ENCODE measurements at regions not wholly inside any gene's neighbourhood (a gene's known extent, or its start where the extent isn't known, plus 50 kb on each side); places are given as distances from the start of the nearest gene placed in this dataset.

- no peak for DNase-seq
Measured at GRCh38 chr4:115729739-115730266, 616.4 kb upstream of the NDST4 start.

GRCh38 chr4:115723621-115724020 lies 610.2 kb upstream of the NDST4 start:
- DNase-seq: no peak

- no peak for DNase-seq
Measured at GRCh38 chr4:115720611-115721010, 607.2 kb upstream of the NDST4 start.

GRCh38 chr4:115711575-115711974 lies 598.2 kb upstream of the NDST4 start:
- no peak for DNase-seq

- no peak for DNase-seq
Measured at GRCh38 chr4:115688961-115689360, 575.5 kb upstream of the NDST4 start.

- DNase-seq: no peak
Measured at GRCh38 chr4:115687052-115687755, 573.8 kb upstream of the NDST4 start.

- DNase-seq: no peak
Measured at GRCh38 chr4:115678425-115678941, 565.1 kb upstream of the NDST4 start.

- DNase-seq: no peak
Measured at GRCh38 chr4:115675719-115676118, 562.3 kb upstream of the NDST4 start.

- DNase-seq: no peak
Measured at GRCh38 chr4:115674485-115674884, 561.1 kb upstream of the NDST4 start.

GRCh38 chr4:115671581-115671980 lies 558.2 kb upstream of the NDST4 start:
- DNase-seq: no peak

- no peak for DNase-seq
Measured at GRCh38 chr4:115670930-115671329, 557.5 kb upstream of the NDST4 start.

GRCh38 chr4:115668396-115668795 lies 555.0 kb upstream of the NDST4 start:
- no peak for DNase-seq

GRCh38 chr4:115664285-115664684 lies 550.9 kb upstream of the NDST4 start:
- no peak for DNase-seq

GRCh38 chr4:115660465-115660864 lies 547.0 kb upstream of the NDST4 start:
- no peak for DNase-seq

- no peak for DNase-seq
Measured at GRCh38 chr4:115657991-115658650, 544.7 kb upstream of the NDST4 start.

GRCh38 chr4:115655626-115656025 lies 542.2 kb upstream of the NDST4 start:
- DNase-seq: no peak

- no peak for DNase-seq
Measured at GRCh38 chr4:115648786-115649185, 535.4 kb upstream of the NDST4 start.

GRCh38 chr4:115629270-115629669 lies 515.9 kb upstream of the NDST4 start:
- DNase-seq: no peak

- DNase-seq: no peak
Measured at GRCh38 chr4:115609631-115610030, 496.2 kb upstream of the NDST4 start.

GRCh38 chr4:115607311-115607710 lies 493.9 kb upstream of the NDST4 start:
- no peak for DNase-seq

- no peak for DNase-seq
Measured at GRCh38 chr4:115596265-115597001, 483.0 kb upstream of the NDST4 start.

- DNase-seq: no peak
Measured at GRCh38 chr4:115580901-115581300, 467.5 kb upstream of the NDST4 start.

- no peak for DNase-seq
Measured at GRCh38 chr4:115575851-115576250, 462.4 kb upstream of the NDST4 start.

- DNase-seq: no peak
Measured at GRCh38 chr4:115562506-115562905, 449.1 kb upstream of the NDST4 start.

All from activated CD8-positive, alpha-beta memory T cell treated with anti-CD3 and anti-CD28 coated beads for 24 hours (primary cell).